GM12878 (cell line): ENCODE measurements at regions not wholly inside any gene's neighbourhood (a gene's known extent, or its start where the extent isn't known, plus 50 kb on each side); places are given as distances from the start of the nearest gene placed in this dataset.

Experiments used
- ATAC-seq: fragments of 200-7000 bp; cut with Tn5 transposase; 3 replicates; pipeline ENCODE4 v1.9.1; 2020; ENCODE audit warnings: mild to moderate bottlenecking, moderate library complexity
- BruUV-seq: library from RNA; stranded (reverse); fragments of 400-500 nt; replicated peaks from 2 replicates; lab custom pipeline; 2021; lab: Mats Ljungman, UMichigan
- CTCF ChIA-PET: fragments of 300-600 bp; sonication (Branson Sonifier 250); formaldehyde crosslinking; extraction: SDS; loops from one replicate; lab custom pipeline; 2021; ENCODE audit warnings: inconsistent platforms; lab: Yijun Ruan, JAX
- POLR2A ChIA-PET: fragments of 350-600 bp; formaldehyde crosslinking; extraction: SDS; loops from one replicate; lab custom pipeline; 2021; ENCODE audit warnings: inconsistent platforms; lab: Charles Lee
- RAD21 ChIA-PET: fragments of 300-600 bp; sonication (Branson Sonifier 250); formaldehyde crosslinking; loops from one replicate; lab custom pipeline; 2023; ENCODE audit warnings: antibody characterized with exemption; ENCODE audit not compliant: unreplicated experiment; lab: Charles Lee
- SMC1A ChIA-PET: fragments of 300-600 bp; sonication (Branson Sonifier 250); formaldehyde crosslinking; loops from one replicate; lab custom pipeline; 2023; ENCODE audit not compliant: unreplicated experiment, uncharacterized antibody; lab: Charles Lee
- DNase-seq: peaks from one replicate; pipeline ENCODE4 v3.0.0-alpha.2; 2011; ENCODE audit warnings: low read depth, low spot score
- FAIRE-seq: peaks from 3 replicates; lab custom pipeline; 2011; peaks lifted over from hg19 to GRCh38; lab: Jason Lieb, UNC
- H2AFZ ChIP-seq: 2 replicates; pipeline ENCODE4 v1.6.0; 2011; ENCODE audit warnings: low read depth, low read length, control low read depth; ENCODE audit not compliant: control insufficient read depth
- H3K27ac ChIP-seq: 2 replicates; pipeline ENCODE4 v1.5.1; 2011; ENCODE audit warnings: control low read depth; ENCODE audit not compliant: control insufficient read depth, insufficient read depth
- H3K27me3 ChIP-seq, 2 experiments: replicated peaks in 1 of 2; 2 replicates each; pipeline versions ENCODE4 v1.6.0 to v1.6.1; 2011; ENCODE audit warnings: low read length in 1 of 2; ENCODE audit not compliant: control insufficient read depth in 2 of 2, insufficient read depth in 2 of 2
- H3K36me3 ChIP-seq, 2 experiments: 2 replicates each; pipeline ENCODE4 v1.5.1; 2011; ENCODE audit warnings: low read length in 1 of 2; ENCODE audit not compliant: control insufficient read depth in 2 of 2, insufficient read depth in 2 of 2
- H3K4me1 ChIP-seq: 2 replicates; pipeline ENCODE4 v1.6.1; 2011; ENCODE audit warnings: mild to moderate bottlenecking, low read length, moderate library complexity, mixed read lengths; ENCODE audit not compliant: control insufficient read depth, insufficient read depth
- H3K4me2 ChIP-seq: 2 replicates; pipeline ENCODE4 v1.6.0; 2011; ENCODE audit warnings: control low read depth; ENCODE audit not compliant: control insufficient read depth, insufficient read depth
- H3K4me3 ChIP-seq: fragments of 200-600 bp; sonication (generic); 2 replicates; pipeline ENCODE4 v1.5.1; 2016
- H3K79me2 ChIP-seq: 2 replicates; pipeline ENCODE4 v1.6.0; 2011; ENCODE audit warnings: low read length; ENCODE audit not compliant: control insufficient read depth, insufficient read depth
- H3K9ac ChIP-seq: 2 replicates; pipeline ENCODE4 v1.8.0; 2011; ENCODE audit warnings: low read length, control low read depth, mixed read lengths; ENCODE audit not compliant: control insufficient read depth, insufficient read depth
- H3K9me3 ChIP-seq: replicated peaks from 3 replicates; pipeline ENCODE4 v1.5.1; 2011; ENCODE audit warnings: mild to moderate bottlenecking, low read length; ENCODE audit not compliant: control insufficient read depth, insufficient read depth
- H4K20me1 ChIP-seq: 2 replicates; pipeline ENCODE4 v1.6.0; 2011; ENCODE audit not compliant: control insufficient read depth, insufficient read depth
- BACH1 ChIP-seq: fragments of 450-650 bp; IDR thresholded peaks from 2 replicates; pipeline ENCODE4 v1.6.1; 2017; ENCODE audit warnings: mild to moderate bottlenecking, borderline replicate concordance
- ETV6 ChIP-seq, 2 experiments: fragments of 450-650 bp in 1 of 2; IDR thresholded peaks in 1 of 2; conservative IDR thresholded peaks in 1 of 2; 2 replicates each; pipeline ENCODE4 v1.6.1; 2014; ENCODE audit warnings: antibody characterized with exemption in 1 of 2, borderline replicate concordance in 1 of 2, low read depth in 1 of 2, mild to moderate bottlenecking in 1 of 2, moderate library complexity in 1 of 2
- JUNB ChIP-seq: IDR thresholded peaks from 2 replicates; pipeline ENCODE4 v1.6.1; 2016; ENCODE audit warnings: antibody characterized with exemption, mild to moderate bottlenecking
- KAT2A ChIP-seq: conservative IDR thresholded peaks from 2 replicates; pipeline ENCODE4 v1.6.1; 2011; ENCODE audit warnings: low read depth, low read length; ENCODE audit not compliant: control insufficient read depth
- KLF5 ChIP-seq: fragments of 450-650 bp; IDR thresholded peaks from 2 replicates; pipeline ENCODE4 v1.6.1; 2014; ENCODE audit warnings: mild to moderate bottlenecking; ENCODE audit not compliant: partially characterized antibody
- MEF2B ChIP-seq: fragments of 450-650 bp; IDR thresholded peaks from 2 replicates; pipeline ENCODE4 v1.6.1; 2018; ENCODE audit warnings: mild to moderate bottlenecking, moderate library complexity; ENCODE audit not compliant: partially characterized antibody, poor library complexity, severe bottlenecking
- NR2C1 ChIP-seq: fragments of 450-650 bp; IDR thresholded peaks from 2 replicates; pipeline ENCODE4 v1.6.1; 2017; ENCODE audit warnings: antibody characterized with exemption, mild to moderate bottlenecking, moderate library complexity
- NR2C2 ChIP-seq: IDR thresholded peaks from 2 replicates; pipeline ENCODE4 v1.6.1; 2011; ENCODE audit warnings: borderline replicate concordance, low read depth; ENCODE audit not compliant: control insufficient read depth, insufficient read length
- NR2F1 ChIP-seq: fragments of 450-650 bp; conservative IDR thresholded peaks from 2 replicates; pipeline ENCODE4 v1.6.1; 2017; ENCODE audit warnings: mild to moderate bottlenecking
- POU2F2 ChIP-seq: IDR thresholded peaks from 3 replicates; pipeline ENCODE4 v1.6.1; 2011; ENCODE audit warnings: low read depth, mild to moderate bottlenecking, low read length, borderline replicate concordance
- SMAD1 ChIP-seq: fragments of 450-650 bp; IDR thresholded peaks from 2 replicates; pipeline ENCODE4 v1.6.1; 2018; ENCODE audit warnings: mild to moderate bottlenecking, low read depth; ENCODE audit not compliant: partially characterized antibody
- SMARCA5 ChIP-seq: fragments of 450-650 bp; IDR thresholded peaks from 2 replicates; pipeline ENCODE4 v1.6.1; 2017; ENCODE audit warnings: mild to moderate bottlenecking
- SUPT20H ChIP-seq: IDR thresholded peaks from 2 replicates; pipeline ENCODE4 v1.6.1; 2011; ENCODE audit warnings: low read depth, mild to moderate bottlenecking, low read length, moderate library complexity, borderline replicate concordance; ENCODE audit not compliant: control insufficient read depth
- TCF3 ChIP-seq: IDR thresholded peaks from 2 replicates; pipeline ENCODE4 v1.6.1; 2012; ENCODE audit warnings: low read depth, mild to moderate bottlenecking, low read length, borderline replicate concordance; ENCODE audit not compliant: insufficient read depth
- ZNF24 ChIP-seq: fragments of 450-650 bp; IDR thresholded peaks from 2 replicates; pipeline ENCODE4 v1.6.1; 2017; ENCODE audit warnings: antibody characterized with exemption, mild to moderate bottlenecking
- WGBS: methylation state at CpG from one replicate; pipeline ENCODE4 v1.1.6; 2016; ENCODE audit warnings: low lambda C conversion rate; ENCODE audit not compliant: insufficient replicate concordance, insufficient coverage; ENCODE audit errors: missing lambda C conversion rate; 5-methylcytosine and 5-hydroxymethylcytosine counted together
- in situ Hi-C: fragments of 300-500 bp; cut with MboI; formaldehyde crosslinking; loops from 9 replicates; pipeline ENCODE4 v1.14.3; 2018; ENCODE audit warnings: mixed read lengths
- intact Hi-C: fragments of 100-400 bp; cut with micrococcal nuclease; formaldehyde crosslinking; loops from one replicate; pipeline ENCODE4 v1.14.2; 2022; ENCODE audit not compliant: unreplicated experiment
- TF ChIP-seq, protein P1 (sequence below): fragments of 450-650 bp; IDR thresholded peaks from 2 replicates; pipeline ENCODE4 v1.6.1; 2016; ENCODE audit warnings: mild to moderate bottlenecking
- TF ChIP-seq, protein P2 (sequence below): IDR thresholded peaks from 2 replicates; pipeline ENCODE4 v1.6.1; 2012; ENCODE audit warnings: mild to moderate bottlenecking, low read depth, low read length

DNA sequence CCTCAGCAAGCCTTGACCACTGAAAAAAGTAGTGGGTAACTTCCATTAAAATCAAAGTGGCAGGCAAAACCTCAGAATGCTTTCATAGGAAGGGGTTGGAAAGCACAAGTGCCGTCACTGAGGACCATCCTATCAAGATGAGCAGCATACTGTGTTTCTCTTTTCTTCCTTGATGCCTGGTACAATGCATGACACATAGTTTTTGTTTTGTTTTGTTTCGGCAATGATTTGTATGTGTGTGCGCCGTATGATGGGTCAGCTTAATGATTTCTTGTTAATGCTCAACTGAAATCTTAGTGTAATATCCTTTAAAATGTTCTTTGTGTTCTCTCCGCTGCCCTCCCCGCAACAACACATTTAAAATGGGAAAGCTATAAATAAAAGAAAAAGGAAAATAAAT lies 476.4 kb upstream of the KCNMB2 start:
- no peaks in the 10 kb centered on the region for H3K36me3 ChIP-seq
- ChIA-PET SMC1A (interaction anchor here (0.9 kb wide), 1 partner anchor 14 kb away, joined by 3 read pairs; no protein-coding TSS in a partner anchor), POLR2A (no interaction called here), CTCF (no interaction called here), RAD21 (no interaction called here)
- H3K79me2 ChIP-seq = no peaks in the 10 kb centered on the region
- H3K27ac ChIP-seq = no peak overlapping the region
- no peak overlapping the region for H3K9ac ChIP-seq
- H3K9me3 ChIP-seq = no peaks in the 10 kb centered on the region
- ATAC-seq (no peak), DNase-seq (no peak), FAIRE-seq (no peak)
- no peak overlapping the region for H2AFZ ChIP-seq
- no peaks in the 10 kb centered on the region for H3K27me3 ChIP-seq
- 78% methylated on average over 6 of the region's 6 CpGs for WGBS
- H3K4me1 ChIP-seq = no peaks in the 10 kb centered on the region
- H3K4me2 ChIP-seq = no peak overlapping the region
- H4K20me1 ChIP-seq = no peaks in the 10 kb centered on the region
- intact Hi-C loops = no loop called here
- H3K4me3 ChIP-seq = no peak overlapping the region
- BruUV-seq = no TSS peak
- in situ Hi-C loops = no loop called here
- no peak for TF ChIP-seq SUPT20H
- TF ChIP-seq, protein P1, sequence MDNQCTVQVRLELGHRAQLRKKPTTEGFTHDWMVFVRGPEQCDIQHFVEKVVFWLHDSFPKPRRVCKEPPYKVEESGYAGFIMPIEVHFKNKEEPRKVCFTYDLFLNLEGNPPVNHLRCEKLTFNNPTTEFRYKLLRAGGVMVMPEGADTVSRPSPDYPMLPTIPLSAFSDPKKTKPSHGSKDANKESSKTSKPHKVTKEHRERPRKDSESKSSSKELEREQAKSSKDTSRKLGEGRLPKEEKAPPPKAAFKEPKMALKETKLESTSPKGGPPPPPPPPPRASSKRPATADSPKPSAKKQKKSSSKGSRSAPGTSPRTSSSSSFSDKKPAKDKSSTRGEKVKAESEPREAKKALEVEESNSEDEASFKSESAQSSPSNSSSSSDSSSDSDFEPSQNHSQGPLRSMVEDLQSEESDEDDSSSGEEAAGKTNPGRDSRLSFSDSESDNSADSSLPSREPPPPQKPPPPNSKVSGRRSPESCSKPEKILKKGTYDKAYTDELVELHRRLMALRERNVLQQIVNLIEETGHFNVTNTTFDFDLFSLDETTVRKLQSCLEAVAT = no peak
- no peak for TF ChIP-seq POU2F2
- TF ChIP-seq ETV6 (conservative IDR thresholded peaks at IDR 0.05 in 1 of 2, IDR thresholded peaks at IDR 0.05 in 1 of 2; ENCODE audit: borderline replicate concordance in 1 of 2, low read depth in 1 of 2) = no peak
- no peak for TF ChIP-seq KLF5
- no peak for TF ChIP-seq MEF2B
- no peak for TF ChIP-seq SMAD1
- no peak for TF ChIP-seq SMARCA5
- no peak for TF ChIP-seq ZNF24
- TF ChIP-seq TCF3 = no peak
- TF ChIP-seq, protein P2, sequence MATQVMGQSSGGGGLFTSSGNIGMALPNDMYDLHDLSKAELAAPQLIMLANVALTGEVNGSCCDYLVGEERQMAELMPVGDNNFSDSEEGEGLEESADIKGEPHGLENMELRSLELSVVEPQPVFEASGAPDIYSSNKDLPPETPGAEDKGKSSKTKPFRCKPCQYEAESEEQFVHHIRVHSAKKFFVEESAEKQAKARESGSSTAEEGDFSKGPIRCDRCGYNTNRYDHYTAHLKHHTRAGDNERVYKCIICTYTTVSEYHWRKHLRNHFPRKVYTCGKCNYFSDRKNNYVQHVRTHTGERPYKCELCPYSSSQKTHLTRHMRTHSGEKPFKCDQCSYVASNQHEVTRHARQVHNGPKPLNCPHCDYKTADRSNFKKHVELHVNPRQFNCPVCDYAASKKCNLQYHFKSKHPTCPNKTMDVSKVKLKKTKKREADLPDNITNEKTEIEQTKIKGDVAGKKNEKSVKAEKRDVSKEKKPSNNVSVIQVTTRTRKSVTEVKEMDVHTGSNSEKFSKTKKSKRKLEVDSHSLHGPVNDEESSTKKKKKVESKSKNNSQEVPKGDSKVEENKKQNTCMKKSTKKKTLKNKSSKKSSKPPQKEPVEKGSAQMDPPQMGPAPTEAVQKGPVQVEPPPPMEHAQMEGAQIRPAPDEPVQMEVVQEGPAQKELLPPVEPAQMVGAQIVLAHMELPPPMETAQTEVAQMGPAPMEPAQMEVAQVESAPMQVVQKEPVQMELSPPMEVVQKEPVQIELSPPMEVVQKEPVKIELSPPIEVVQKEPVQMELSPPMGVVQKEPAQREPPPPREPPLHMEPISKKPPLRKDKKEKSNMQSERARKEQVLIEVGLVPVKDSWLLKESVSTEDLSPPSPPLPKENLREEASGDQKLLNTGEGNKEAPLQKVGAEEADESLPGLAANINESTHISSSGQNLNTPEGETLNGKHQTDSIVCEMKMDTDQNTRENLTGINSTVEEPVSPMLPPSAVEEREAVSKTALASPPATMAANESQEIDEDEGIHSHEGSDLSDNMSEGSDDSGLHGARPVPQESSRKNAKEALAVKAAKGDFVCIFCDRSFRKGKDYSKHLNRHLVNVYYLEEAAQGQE = no peak
- no peak for TF ChIP-seq JUNB
- TF ChIP-seq NR2C1 = no peak
- TF ChIP-seq BACH1 = no peak
- no peak for TF ChIP-seq NR2C2
- no peak for TF ChIP-seq NR2F1
- TF ChIP-seq KAT2A = no peak
